HG03135 (cell line): ENCODE measurements at regions not wholly inside any gene's neighbourhood (a gene's known extent, or its start where the extent isn't known, plus 50 kb on each side); places are given as distances from the start of the nearest gene placed in this dataset.
"Not testable (repeated sequence)": the region's sequence is repeated elsewhere in the genome, so short reads cannot be mapped to it uniquely, and the experiment has no call there.

Experiments used
- ATAC-seq: cut with Tn5 transposase; IDR thresholded peaks from one replicate; pipeline ENCODE4 v1.9.1; 2021; ENCODE audit warnings: mild to moderate bottlenecking, moderate library complexity; ENCODE audit not compliant: unreplicated experiment

DNA sequence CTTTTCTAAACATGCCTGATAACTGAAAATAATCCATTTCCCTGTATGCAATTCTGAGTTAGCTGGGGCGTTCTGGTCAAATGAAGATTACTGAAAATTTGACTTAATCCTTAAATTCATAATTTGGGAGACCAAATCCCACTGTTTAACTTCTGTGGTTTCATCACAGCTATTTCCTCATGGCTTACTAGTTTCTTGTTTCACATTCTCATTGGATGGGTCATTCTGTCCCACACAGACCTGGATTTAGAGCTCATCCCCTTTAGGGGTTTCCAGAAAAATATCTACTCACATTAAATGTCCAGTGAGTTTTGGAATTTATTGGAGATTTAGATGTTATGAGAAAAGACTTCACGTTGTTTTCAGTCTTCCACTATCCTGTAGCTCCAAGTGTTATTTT lies 709.3 kb upstream of the KLHL1 start:
- ATAC-seq, result no peak

GRCh38 chr13:70816853-70817252 lies 708.6 kb upstream of the KLHL1 start:
- no peak for ATAC-seq

- no peak for ATAC-seq
These were observed 706.4 kb upstream of the KLHL1 start for GRCh38 chr13:70814684-70815083.

GRCh38 chr13:70812481-70812880 lies 704.2 kb upstream of the KLHL1 start:
- ATAC-seq, result no peak

GRCh38 chr13:70809588-70809987 lies 701.3 kb upstream of the KLHL1 start:
- no peak for ATAC-seq

DNA sequence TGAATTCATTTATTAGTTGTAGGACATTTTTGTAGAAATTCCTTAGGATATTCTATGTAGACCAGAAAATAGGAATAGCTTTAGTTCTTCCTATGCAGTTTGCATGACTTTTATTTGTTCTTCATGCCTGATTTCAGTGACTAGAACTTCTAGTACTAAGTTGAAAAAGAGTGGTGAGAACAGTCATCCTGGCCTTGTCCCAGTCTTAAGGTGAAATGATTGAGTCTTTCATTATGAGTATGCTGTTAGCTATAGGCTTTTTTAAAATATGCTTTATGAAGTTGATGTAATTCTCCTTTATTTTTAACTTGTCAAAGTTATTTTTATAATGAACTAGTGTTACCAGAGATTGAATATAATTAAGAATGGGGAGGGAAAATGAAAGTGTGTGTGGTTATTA lies 690.1 kb upstream of the KLHL1 start:
- no peak for ATAC-seq

DNA sequence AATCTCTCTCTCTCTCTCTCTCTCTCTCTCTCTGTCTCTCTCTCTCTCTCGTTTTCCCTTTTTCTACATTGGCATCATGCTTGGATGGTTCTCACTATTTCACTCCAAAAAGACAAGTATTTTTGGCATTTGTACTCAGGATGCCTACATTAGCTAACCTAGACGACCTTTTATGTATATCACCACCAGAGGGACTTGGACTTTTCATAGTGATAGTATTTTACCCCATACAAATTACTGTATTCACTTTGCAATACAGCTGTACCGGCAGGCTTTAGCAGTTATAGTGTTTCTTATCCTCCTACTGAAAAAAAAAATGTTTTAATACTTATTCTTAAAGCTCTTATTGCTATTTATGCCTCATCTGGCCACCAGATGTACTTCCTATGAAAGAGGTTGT lies 687.2 kb upstream of the KLHL1 start:
- no peak for ATAC-seq

- ATAC-seq, result no peak
These were observed 683.9 kb upstream of the KLHL1 start for GRCh38 chr13:70792121-70792520.

DNA sequence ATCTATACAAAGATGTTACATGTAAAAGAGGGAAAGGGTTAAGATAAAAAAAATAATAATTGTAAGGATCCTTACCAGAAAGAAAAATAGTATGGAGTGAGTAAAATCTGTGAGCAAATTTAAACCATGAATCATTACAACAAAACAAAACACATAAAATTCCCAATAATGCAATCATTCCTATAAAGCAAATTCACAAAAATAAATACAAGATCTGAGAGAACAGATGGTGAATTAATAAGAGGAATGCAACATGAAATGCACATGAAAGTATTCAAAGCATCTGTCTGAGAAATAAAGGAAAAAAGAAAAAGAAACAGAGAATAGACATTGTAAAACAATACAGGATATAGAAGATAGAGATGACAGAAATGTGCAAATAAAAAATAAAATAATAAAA lies 681.5 kb upstream of the KLHL1 start:
- ATAC-seq, result no peak

DNA sequence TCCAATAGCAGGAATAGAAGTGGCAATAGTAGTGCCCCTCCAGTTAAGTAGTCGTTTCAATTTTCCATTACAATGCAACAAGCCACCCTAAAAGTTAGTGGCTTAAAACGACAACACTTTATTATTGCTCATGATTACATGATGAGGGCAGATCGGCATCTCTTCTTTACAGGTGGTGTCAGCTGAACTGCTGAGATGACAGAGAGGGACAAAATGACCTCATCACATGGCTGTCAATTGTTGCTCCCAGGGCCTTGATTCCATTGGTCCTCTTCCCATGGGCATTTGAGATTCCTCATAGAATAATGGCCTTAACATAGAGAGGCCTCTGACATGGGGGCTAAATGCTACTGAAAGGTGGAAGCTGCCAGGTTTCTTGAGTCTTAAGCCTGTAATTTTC lies 679.8 kb upstream of the KLHL1 start:
- ATAC-seq, result no peak

DNA sequence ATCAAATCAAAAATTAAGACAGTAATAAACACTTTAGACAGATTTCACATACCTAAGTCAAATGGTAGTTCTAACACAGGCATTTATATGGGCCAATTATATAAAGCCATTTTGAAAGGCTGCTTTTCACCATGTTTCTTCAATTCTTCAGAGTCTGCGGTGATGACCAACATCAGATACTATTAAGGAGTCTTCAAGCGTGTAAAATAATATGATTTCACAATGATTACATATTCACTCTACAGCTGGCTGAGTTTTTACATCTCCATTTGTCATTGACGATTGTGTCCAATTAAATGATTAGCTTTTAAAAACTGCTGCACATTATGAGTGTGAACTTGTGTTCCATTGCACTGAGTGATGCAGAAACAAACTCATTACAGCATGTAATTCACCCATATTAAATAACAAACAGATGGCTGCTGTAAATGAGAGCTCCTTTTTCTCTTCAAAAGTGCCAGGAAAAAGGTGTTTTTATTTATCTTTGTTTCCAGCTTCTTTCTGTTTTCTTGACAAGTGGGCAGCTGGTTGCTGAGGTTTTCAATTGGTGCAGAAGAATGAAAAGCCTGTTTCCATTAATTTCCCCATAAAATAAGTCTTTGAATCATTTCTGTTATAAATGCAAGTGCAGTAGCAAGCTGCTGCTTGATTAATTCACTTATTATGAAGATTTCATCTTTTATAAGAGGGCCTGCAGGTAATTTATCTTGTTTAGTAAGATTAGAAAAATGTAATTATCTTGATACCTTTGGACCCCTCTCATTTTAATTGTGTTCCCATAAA lies 676.1 kb upstream of the KLHL1 start:
- ATAC-seq, result no peak

DNA sequence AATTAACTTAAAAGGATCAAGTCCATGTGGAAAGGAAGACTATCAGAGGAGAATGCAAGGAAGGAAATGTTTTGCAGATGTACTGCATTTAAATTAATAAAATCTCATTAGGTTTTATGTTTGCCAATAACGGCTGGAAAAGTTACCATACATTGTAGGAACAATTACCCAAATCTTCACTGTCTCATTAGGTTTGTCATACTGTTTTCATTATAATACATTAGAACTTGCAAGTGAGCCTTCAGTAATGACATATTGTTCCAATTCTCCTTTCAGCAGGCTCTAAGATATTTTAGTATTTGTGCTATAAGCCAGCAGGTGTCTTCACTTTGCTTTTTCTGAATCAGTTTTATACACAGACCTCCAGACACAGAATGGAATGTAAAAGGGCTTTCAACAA lies 661.6 kb upstream of the KLHL1 start:
- ATAC-seq, result no peak

DNA sequence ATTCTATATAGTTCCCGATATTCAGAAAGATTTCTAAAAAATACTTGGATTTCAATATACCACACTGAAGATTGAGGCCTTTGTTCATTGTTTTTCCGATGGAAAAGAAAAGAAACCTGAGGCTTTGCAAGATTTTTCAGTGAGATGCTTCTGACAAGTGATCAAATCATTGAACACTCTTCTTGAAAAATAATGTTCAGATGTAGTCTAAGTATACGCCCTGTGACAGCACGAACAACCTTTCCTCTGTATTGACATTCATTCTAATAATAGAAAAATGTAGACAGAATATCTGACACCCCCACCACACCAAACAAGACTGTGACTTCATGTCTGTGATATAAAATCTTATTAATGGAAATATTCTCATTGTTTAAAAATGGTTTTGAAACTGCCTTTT lies 650.7 kb upstream of the KLHL1 start:
- ATAC-seq, result no peak

- ATAC-seq, result no peak
These were observed 647.8 kb upstream of the KLHL1 start for GRCh38 chr13:70756088-70756487.

DNA sequence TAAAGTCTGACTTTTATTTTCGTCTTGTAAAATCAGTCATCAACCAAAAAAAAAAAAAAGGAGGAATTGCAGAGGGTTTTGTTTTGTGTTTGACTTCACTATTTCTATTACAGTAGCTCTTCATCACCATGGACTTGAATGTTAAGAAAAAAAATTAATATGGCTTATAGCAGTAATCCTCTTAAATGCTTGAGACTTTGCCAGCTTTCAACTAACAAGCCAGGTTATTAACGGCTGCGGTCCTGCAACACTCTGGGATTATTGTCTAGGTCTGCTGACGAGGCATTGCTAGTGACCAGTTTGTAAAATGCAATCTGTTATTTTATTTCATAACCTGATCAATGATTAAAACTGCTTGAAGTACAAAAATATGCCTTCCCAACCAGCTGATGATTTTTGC lies 647.2 kb upstream of the KLHL1 start:
- no peak for ATAC-seq

DNA sequence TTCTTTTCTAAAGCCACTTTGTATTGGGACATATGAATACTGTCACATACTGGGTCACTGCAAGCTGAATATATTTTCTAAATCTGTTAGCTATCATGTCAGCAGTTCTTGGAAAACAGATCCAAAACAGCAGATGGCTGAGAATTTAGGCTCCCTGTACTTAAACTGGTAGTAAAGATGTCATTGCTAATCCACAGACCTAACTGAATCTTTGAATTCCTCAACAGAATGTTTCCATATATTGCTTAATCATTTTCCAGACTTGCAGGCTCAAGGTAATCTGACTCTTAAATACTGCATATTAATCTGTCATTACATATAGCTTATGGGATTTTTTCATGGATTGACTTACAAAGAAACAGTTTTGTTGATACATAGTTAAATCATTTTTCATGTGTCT lies 639.0 kb upstream of the KLHL1 start:
- ATAC-seq, result no peak

- not testable (repeated sequence) for ATAC-seq
These were observed 638.2 kb upstream of the KLHL1 start for GRCh38 chr13:70746469-70746868.

DNA sequence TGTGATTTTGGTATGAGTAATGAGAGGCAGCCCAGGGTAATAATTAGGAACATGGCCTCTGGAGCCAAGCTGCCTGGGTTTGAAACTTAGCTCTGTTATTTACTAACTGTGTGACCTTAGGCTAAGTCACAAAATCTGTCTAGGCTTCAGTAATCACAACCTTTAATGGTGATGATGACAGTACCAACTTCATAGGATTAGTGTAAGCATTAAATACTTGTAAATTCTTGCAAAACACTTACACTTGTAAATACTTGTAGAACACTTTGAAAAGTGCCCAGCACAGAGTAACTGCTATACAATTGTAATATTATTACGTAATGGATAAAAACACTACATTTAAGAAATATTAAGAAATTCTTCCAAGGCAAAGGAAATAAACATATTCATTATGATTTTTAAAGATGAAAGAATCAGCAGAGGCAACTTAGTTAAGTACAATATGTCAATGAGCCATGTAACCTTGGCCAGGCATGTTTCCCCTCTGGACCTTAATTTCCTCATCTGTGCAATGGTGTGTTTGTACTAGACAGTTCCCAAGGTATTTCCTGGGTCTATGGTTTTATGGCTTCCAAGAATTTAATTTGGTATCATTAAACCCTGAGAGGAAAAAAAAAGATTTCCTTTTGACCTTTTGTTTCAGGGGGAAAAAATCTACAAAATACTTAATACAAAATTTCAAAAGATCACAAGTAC lies 628.5 kb upstream of the KLHL1 start:
- ATAC-seq, result no peak

GRCh38 chr13:70732611-70733010 lies 624.4 kb upstream of the KLHL1 start:
- no peak for ATAC-seq

- ATAC-seq, result no peak
These were observed 621.1 kb upstream of the KLHL1 start for GRCh38 chr13:70729369-70729768.

GRCh38 chr13:70723732-70724131 lies 615.5 kb upstream of the KLHL1 start:
- no peak for ATAC-seq

DNA sequence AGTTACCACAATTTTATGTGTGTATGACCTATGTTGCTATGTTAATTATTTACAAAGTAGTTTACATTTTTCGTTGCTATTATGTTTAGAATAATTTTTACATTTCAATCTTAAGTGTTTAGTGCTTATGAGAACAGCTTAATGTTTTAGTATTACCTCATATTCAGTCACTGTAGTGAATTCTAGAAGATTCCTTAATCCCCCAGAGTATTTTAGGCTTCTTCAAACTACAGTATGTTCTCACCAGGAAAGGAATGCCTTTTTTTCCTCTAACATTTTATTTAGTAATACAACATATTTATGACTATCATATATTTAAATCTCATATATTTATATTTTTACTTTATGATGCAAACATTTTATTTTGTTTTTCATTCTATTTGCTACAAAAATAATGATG lies 612.1 kb upstream of the KLHL1 start:
- no peak for ATAC-seq

- ATAC-seq, result no peak
These were observed 606.7 kb upstream of the KLHL1 start for GRCh38 chr13:70714993-70715392.
